ENCODE measurements at regions not wholly inside any gene's neighbourhood (a gene's known extent, or its start where the extent isn't known, plus 50 kb on each side); places are given as distances from the start of the nearest gene placed in this dataset.

DNA sequence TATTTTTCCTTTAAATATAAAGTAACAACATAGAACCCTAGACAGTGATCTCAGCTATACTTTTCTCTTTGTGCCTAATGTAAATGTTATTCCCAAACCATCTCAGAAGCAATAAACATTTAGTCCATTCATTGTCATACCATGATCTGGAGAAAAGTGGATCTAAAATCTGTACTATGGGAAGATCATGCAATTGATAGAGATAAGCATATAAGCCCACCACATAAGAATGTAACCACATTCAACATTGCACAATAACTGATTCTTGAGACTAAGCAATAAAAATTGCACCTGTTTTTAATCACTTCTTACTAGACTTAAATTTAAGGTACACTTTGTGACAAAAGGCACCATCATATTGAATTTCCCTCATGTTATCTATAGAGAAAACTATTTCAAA is 1403.0 kb upstream of the C9orf72 start:
- H3K9ac ChIP-seq: no peak overlapping the region
- H3K27ac ChIP-seq: no peak overlapping the region
- H3K9me3 Mint-ChIP-seq: no peaks in the 10 kb centered on the region
- no peak overlapping the region for H3K27ac Mint-ChIP-seq
- no peaks in the 10 kb centered on the region for H3F3A ChIP-seq (ENCODE audit: low read depth)
- H2AFZ ChIP-seq (replicated peaks): no peak overlapping the region
- no peaks in the 10 kb centered on the region for H3K36me3 ChIP-seq
- no peaks in the 10 kb centered on the region for H3K27me3 ChIP-seq
- H3K79me2 ChIP-seq (ENCODE audit: low read depth): no peaks in the 10 kb centered on the region
- no peak overlapping the region for H3K4me3 Mint-ChIP-seq
- no peak overlapping the region for H3K4me3 ChIP-seq
- TF ChIP-seq EZH2 (IDR thresholded peaks at IDR 0.05): no peak
- TF ChIP-seq EZH2phosphoT487 (IDR thresholded peaks at IDR 0.05): no peak
- TF ChIP-seq, protein P1, sequence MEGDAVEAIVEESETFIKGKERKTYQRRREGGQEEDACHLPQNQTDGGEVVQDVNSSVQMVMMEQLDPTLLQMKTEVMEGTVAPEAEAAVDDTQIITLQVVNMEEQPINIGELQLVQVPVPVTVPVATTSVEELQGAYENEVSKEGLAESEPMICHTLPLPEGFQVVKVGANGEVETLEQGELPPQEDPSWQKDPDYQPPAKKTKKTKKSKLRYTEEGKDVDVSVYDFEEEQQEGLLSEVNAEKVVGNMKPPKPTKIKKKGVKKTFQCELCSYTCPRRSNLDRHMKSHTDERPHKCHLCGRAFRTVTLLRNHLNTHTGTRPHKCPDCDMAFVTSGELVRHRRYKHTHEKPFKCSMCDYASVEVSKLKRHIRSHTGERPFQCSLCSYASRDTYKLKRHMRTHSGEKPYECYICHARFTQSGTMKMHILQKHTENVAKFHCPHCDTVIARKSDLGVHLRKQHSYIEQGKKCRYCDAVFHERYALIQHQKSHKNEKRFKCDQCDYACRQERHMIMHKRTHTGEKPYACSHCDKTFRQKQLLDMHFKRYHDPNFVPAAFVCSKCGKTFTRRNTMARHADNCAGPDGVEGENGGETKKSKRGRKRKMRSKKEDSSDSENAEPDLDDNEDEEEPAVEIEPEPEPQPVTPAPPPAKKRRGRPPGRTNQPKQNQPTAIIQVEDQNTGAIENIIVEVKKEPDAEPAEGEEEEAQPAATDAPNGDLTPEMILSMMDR (IDR thresholded peaks at IDR 0.05): no peak
- no peaks in the 10 kb centered on the region for H3K4me1 ChIP-seq
- H3K9me3 ChIP-seq (ENCODE audit: low read depth): no peaks in the 10 kb centered on the region
- H4K20me1 ChIP-seq (ENCODE audit: low read depth): no peaks in the 10 kb centered on the region
- H3K36me3 Mint-ChIP-seq: no peaks in the 10 kb centered on the region
- no peak for DNase-seq (ENCODE audit: low spot score)
- H3K4me1 Mint-ChIP-seq: no peaks in the 10 kb centered on the region
- no peak overlapping the region for H3K4me2 ChIP-seq
- no peaks in the 10 kb centered on the region for H3K27me3 Mint-ChIP-seq (ENCODE audit: insufficient read depth, low read depth)

DNA sequence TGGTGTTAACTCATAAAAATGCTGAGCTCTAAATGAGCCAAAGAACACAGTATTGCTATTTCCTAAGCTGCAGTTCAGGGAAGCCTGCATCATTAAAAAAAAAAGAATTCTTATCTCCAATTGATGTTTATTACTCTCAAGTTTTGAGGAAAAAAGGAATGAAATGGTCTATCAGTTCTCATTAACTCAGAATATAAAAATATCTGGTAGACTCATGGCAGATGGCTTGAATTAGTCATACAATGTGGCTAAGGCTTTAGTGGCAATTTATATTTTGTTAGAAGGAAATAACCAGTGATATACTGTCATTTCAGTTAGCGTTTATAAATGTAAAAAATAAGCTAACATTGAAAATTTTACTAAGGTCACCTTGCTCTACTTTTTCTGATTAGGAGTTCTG is 1403.4 kb upstream of the C9orf72 start:
- H3K27me3 ChIP-seq: no peaks in the 10 kb centered on the region
- no peak for DNase-seq (ENCODE audit: low spot score)

DNA sequence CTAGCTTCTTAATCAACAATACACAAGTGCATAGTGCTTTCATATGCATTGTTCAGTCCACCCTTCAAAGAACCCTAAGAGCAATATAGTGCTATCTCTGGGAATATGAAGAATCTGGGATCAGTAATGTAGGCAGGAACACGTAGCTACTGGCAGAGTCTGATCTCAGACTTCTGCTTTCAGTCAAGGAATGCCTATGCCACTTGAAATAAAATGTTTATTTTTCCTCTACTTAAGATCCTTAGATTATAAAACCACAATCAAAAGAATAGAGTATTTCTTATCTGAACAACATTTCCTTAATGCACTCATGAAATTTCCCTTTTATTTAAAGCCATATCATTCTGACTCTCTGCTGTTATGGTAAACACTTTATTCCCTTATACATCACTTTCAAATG is 1407.8 kb upstream of the C9orf72 start:
- no peak overlapping the region for H3K27ac ChIP-seq
- no peak overlapping the region for H3K4me3 Mint-ChIP-seq
- no peaks in the 10 kb centered on the region for H3K36me3 Mint-ChIP-seq
- H3K4me1 Mint-ChIP-seq: no peaks in the 10 kb centered on the region
- no peaks in the 10 kb centered on the region for H3K4me1 ChIP-seq
- no peak overlapping the region for H3K9ac ChIP-seq
- no peaks in the 10 kb centered on the region for H4K20me1 ChIP-seq (ENCODE audit: low read depth)
- H3K27me3 ChIP-seq: no peaks in the 10 kb centered on the region
- H3K79me2 ChIP-seq (ENCODE audit: low read depth): no peaks in the 10 kb centered on the region
- no peak overlapping the region for H3K4me2 ChIP-seq
- TF ChIP-seq, protein P1 (IDR thresholded peaks at IDR 0.05): no peak
- TF ChIP-seq EZH2 (IDR thresholded peaks at IDR 0.05) (no peak), EZH2phosphoT487 (IDR thresholded peaks at IDR 0.05) (no peak)
- no peaks in the 10 kb centered on the region for H3K36me3 ChIP-seq
- H3K27me3 Mint-ChIP-seq (ENCODE audit: insufficient read depth, low read depth): no peaks in the 10 kb centered on the region
- no peak for DNase-seq (ENCODE audit: low spot score)
- H3K9me3 Mint-ChIP-seq: no peaks in the 10 kb centered on the region
- no peak overlapping the region for H3K4me3 ChIP-seq
- H3F3A ChIP-seq (ENCODE audit: low read depth): no peaks in the 10 kb centered on the region
- H2AFZ ChIP-seq (replicated peaks): no peak overlapping the region
- no peaks in the 10 kb centered on the region for H3K9me3 ChIP-seq (ENCODE audit: low read depth)
- H3K27ac Mint-ChIP-seq: no peak overlapping the region

More for the DNA sequence above, 1403.4 kb upstream of the C9orf72 start:
- H3K9ac ChIP-seq: no peak overlapping the region
- no peaks in the 10 kb centered on the region for H3K79me2 ChIP-seq (ENCODE audit: low read depth)
- H4K20me1 ChIP-seq (ENCODE audit: low read depth): no peaks in the 10 kb centered on the region
- H3K9me3 Mint-ChIP-seq: no peaks in the 10 kb centered on the region
- H3K4me3 ChIP-seq: no peak overlapping the region
- no peak overlapping the region for H3K27ac Mint-ChIP-seq
- no peaks in the 10 kb centered on the region for H3K4me1 ChIP-seq
- no peaks in the 10 kb centered on the region for H3K36me3 ChIP-seq
- H3K9me3 ChIP-seq (ENCODE audit: low read depth): no peaks in the 10 kb centered on the region
- no peak overlapping the region for H3K27ac ChIP-seq
- no peaks in the 10 kb centered on the region for H3K27me3 Mint-ChIP-seq (ENCODE audit: insufficient read depth, low read depth)
- no peaks in the 10 kb centered on the region for H3K4me1 Mint-ChIP-seq
- no peak overlapping the region for H2AFZ ChIP-seq (replicated peaks)
- H3K4me3 Mint-ChIP-seq: no peak overlapping the region
- H3K4me2 ChIP-seq: no peak overlapping the region
- H3K36me3 Mint-ChIP-seq: no peaks in the 10 kb centered on the region
- no peak for TF ChIP-seq EZH2 (IDR thresholded peaks at IDR 0.05)
- TF ChIP-seq, protein P1 (IDR thresholded peaks at IDR 0.05): no peak
- TF ChIP-seq EZH2phosphoT487 (IDR thresholded peaks at IDR 0.05): no peak
- H3F3A ChIP-seq (ENCODE audit: low read depth): no peaks in the 10 kb centered on the region

Measured in neural progenitor cell (in vitro differentiated cells).